Adrenal gland (tissue), 5 donors: ENCODE measurements at regions not wholly inside any gene's neighbourhood (a gene's known extent, or its start where the extent isn't known, plus 50 kb on each side); places are given as distances from the start of the nearest gene placed in this dataset.

ENCODE experiments used
- POLR2A ChIP-seq, 2 donors: fragments of 450-650 bp; IDR thresholded peaks; one replicate each; pipeline ENCODE4 v1.6.1; 2017; ENCODE audit warnings: antibody characterized with exemption in 2 of 2, mild to moderate bottlenecking in 2 of 2, moderate library complexity in 1 of 2
- TF ChIP-seq, protein P1 (sequence below), 6 experiments: fragments of 450-650 bp in 4 of 6; fragments of 200-600 bp in 2 of 6; sonication (generic) in 1 of 6; IDR thresholded peaks; 1 replicate in 5 of 6; 2 replicates in 1 of 6; pipeline versions ENCODE4 v1.5.1 to v1.8.0; 2016 to 2021; ENCODE audit warnings: antibody characterized with exemption in 6 of 6, mild to moderate bottlenecking in 2 of 6, moderate library complexity in 1 of 6
- donor health status: DM: no; HTN: no; CAD: no.

- TF ChIP-seq POLR2A (IDR thresholded peaks at IDR 0.05) = no peak
- TF ChIP-seq, protein P1, sequence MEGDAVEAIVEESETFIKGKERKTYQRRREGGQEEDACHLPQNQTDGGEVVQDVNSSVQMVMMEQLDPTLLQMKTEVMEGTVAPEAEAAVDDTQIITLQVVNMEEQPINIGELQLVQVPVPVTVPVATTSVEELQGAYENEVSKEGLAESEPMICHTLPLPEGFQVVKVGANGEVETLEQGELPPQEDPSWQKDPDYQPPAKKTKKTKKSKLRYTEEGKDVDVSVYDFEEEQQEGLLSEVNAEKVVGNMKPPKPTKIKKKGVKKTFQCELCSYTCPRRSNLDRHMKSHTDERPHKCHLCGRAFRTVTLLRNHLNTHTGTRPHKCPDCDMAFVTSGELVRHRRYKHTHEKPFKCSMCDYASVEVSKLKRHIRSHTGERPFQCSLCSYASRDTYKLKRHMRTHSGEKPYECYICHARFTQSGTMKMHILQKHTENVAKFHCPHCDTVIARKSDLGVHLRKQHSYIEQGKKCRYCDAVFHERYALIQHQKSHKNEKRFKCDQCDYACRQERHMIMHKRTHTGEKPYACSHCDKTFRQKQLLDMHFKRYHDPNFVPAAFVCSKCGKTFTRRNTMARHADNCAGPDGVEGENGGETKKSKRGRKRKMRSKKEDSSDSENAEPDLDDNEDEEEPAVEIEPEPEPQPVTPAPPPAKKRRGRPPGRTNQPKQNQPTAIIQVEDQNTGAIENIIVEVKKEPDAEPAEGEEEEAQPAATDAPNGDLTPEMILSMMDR (IDR thresholded peaks at IDR 0.05) = no peak
Observed at GRCh38 chr1:59018860-59019259, 235.0 kb upstream of the JUN start.
